Esophagus squamous epithelium (tissue), 4 donors: ENCODE measurements at regions not wholly inside any gene's neighbourhood (a gene's known extent, or its start where the extent isn't known, plus 50 kb on each side); places are given as distances from the start of the nearest gene placed in this dataset.
"Not testable (repeated sequence)": the region's sequence is repeated elsewhere in the genome, so short reads cannot be mapped to it uniquely, and the experiment has no call there.

ENCODE experiments used
- CTCF ChIP-seq, 6 experiments: fragments of 450-650 bp in 4 of 6; fragments of 200-600 bp in 2 of 6; sonication (generic) in 2 of 6; IDR thresholded peaks; one replicate each; pipeline ENCODE4 v1.5.1; 2016 to 2019; ENCODE audit warnings: antibody characterized with exemption in 6 of 6, mild to moderate bottlenecking in 4 of 6, moderate library complexity in 4 of 6
- POLR2A ChIP-seq, 4 donors: fragments of 450-650 bp; IDR thresholded peaks; one replicate each; pipeline ENCODE4 v1.6.1; 2017; ENCODE audit warnings: antibody characterized with exemption in 4 of 4, mild to moderate bottlenecking in 4 of 4, moderate library complexity in 3 of 4

- TF ChIP-seq CTCF, POLR2A (IDR thresholded peaks at IDR 0.05): not testable (repeated sequence)
Measured at GRCh38 chrX:41974677-41975076, 51.3 kb upstream of the CASK start.
